Parathyroid adenoma (tissue), 2 donors: ENCODE measurements at regions not wholly inside any gene's neighbourhood (a gene's known extent, or its start where the extent isn't known, plus 50 kb on each side); places are given as distances from the start of the nearest gene placed in this dataset.

Experiments
- H2AFZ ChIP-seq: fragments of 300-600 bp; sonication (generic); one replicate; pipeline ENCODE4 v1.7.0; 2017; ENCODE audit warnings: antibody characterized with exemption, mild to moderate bottlenecking
- H3K27ac ChIP-seq: fragments of 300-600 bp; sonication (generic); one replicate; pipeline ENCODE4 v1.7.0; 2017
- H3K27me3 ChIP-seq: fragments of 300-600 bp; sonication (generic); one replicate; pipeline ENCODE4 v1.7.0; 2017; ENCODE audit warnings: low read length; ENCODE audit not compliant: control insufficient read depth, insufficient read depth
- H3K36me3 ChIP-seq: fragments of 300-600 bp; sonication (generic); one replicate; pipeline ENCODE4 v1.7.0; 2017; ENCODE audit warnings: low read length; ENCODE audit not compliant: control insufficient read depth, insufficient read depth
- H3K4me1 ChIP-seq: fragments of 300-600 bp; sonication (generic); one replicate; pipeline ENCODE4 v1.7.0; 2017; ENCODE audit warnings: control low read depth
- H3K4me2 ChIP-seq: fragments of 300-600 bp; sonication (generic); one replicate; pipeline ENCODE4 v1.7.0; 2017; ENCODE audit warnings: low read length
- H3K4me3 ChIP-seq: fragments of 300-600 bp; sonication (generic); one replicate; pipeline ENCODE4 v1.7.0; 2017; ENCODE audit warnings: low read depth, low read length
- H3K79me2 ChIP-seq: fragments of 300-600 bp; sonication (generic); one replicate; pipeline ENCODE4 v1.7.0; 2017; ENCODE audit warnings: control low read depth
- H3K9ac ChIP-seq: fragments of 300-600 bp; sonication (generic); one replicate; pipeline ENCODE4 v1.7.0; 2017; ENCODE audit warnings: mild to moderate bottlenecking
- H3K9me3 ChIP-seq: fragments of 300-600 bp; sonication (generic); one replicate; pipeline ENCODE4 v1.7.0; 2017; ENCODE audit warnings: low read length; ENCODE audit not compliant: control insufficient read depth
- CTCF ChIP-seq: fragments of 300-600 bp; sonication (generic); IDR thresholded peaks from one replicate; pipeline ENCODE4 v1.7.0; 2017; ENCODE audit warnings: antibody characterized with exemption, mild to moderate bottlenecking
- donor health status: primary hyperparathyroidism.

- H3K4me3 ChIP-seq = no peak overlapping the region
- no peaks in the 10 kb centered on the region for H3K27me3 ChIP-seq
- H2AFZ ChIP-seq = no peak overlapping the region
- H3K9ac ChIP-seq = no peak overlapping the region
- TF ChIP-seq CTCF = no peak
- H3K4me2 ChIP-seq = no peak overlapping the region
- no peaks in the 10 kb centered on the region for H3K9me3 ChIP-seq
- H3K27ac ChIP-seq = no peak overlapping the region
- H3K36me3 ChIP-seq = no peaks in the 10 kb centered on the region
- H3K4me1 ChIP-seq = no peaks in the 10 kb centered on the region
- no peaks in the 10 kb centered on the region for H3K79me2 ChIP-seq
These were observed 96.6 kb upstream of the RNF32 start for GRCh38 chr7:156543699-156544598.

- H3K9me3 ChIP-seq = no peaks in the 10 kb centered on the region
- H3K9ac ChIP-seq = no peak overlapping the region
- no peak overlapping the region for H2AFZ ChIP-seq
- no peak overlapping the region for H3K4me2 ChIP-seq
- H3K27me3 ChIP-seq = no peaks in the 10 kb centered on the region
- H3K4me3 ChIP-seq = no peak overlapping the region
- H3K4me1 ChIP-seq = no peaks in the 10 kb centered on the region
- H3K36me3 ChIP-seq = no peaks in the 10 kb centered on the region
- H3K27ac ChIP-seq = no peak overlapping the region
- TF ChIP-seq CTCF = no peak
- no peaks in the 10 kb centered on the region for H3K79me2 ChIP-seq
These were observed 99.9 kb upstream of the RNF32 start for GRCh38 chr7:156540619-156541165.

- TF ChIP-seq CTCF = no peak
- H3K4me3 ChIP-seq = no peak overlapping the region
- no peaks in the 10 kb centered on the region for H3K79me2 ChIP-seq
- H3K27me3 ChIP-seq = no peaks in the 10 kb centered on the region
- H3K9me3 ChIP-seq = no peaks in the 10 kb centered on the region
- H3K36me3 ChIP-seq = no peaks in the 10 kb centered on the region
- no peak overlapping the region for H3K4me2 ChIP-seq
- H3K9ac ChIP-seq = no peak overlapping the region
- H3K4me1 ChIP-seq = no peaks in the 10 kb centered on the region
- H3K27ac ChIP-seq = no peak overlapping the region
- no peak overlapping the region for H2AFZ ChIP-seq
These were observed 100.6 kb upstream of the RNF32 start for GRCh38 chr7:156539999-156540398.

GRCh38 chr7:156537006-156537405 is 103.6 kb upstream of the RNF32 start:
- H3K9me3 ChIP-seq = no peaks in the 10 kb centered on the region
- no peak overlapping the region for H3K4me2 ChIP-seq
- TF ChIP-seq CTCF = no peak
- no peaks in the 10 kb centered on the region for H3K79me2 ChIP-seq
- H3K27ac ChIP-seq = no peak overlapping the region
- no peak overlapping the region for H3K4me3 ChIP-seq
- no peaks in the 10 kb centered on the region for H3K27me3 ChIP-seq
- H3K4me1 ChIP-seq = no peaks in the 10 kb centered on the region
- no peak overlapping the region for H2AFZ ChIP-seq
- no peak overlapping the region for H3K9ac ChIP-seq
- no peaks in the 10 kb centered on the region for H3K36me3 ChIP-seq
